HT-29 (cell line): ENCODE measurements at regions not wholly inside any gene's neighbourhood (a gene's known extent, or its start where the extent isn't known, plus 50 kb on each side); places are given as distances from the start of the nearest gene placed in this dataset.

Experiments used
- DNase-seq: peaks from one replicate; pipeline ENCODE4 v3.0.0-alpha.2; 2015; ENCODE audit warnings: low spot score

DNA sequence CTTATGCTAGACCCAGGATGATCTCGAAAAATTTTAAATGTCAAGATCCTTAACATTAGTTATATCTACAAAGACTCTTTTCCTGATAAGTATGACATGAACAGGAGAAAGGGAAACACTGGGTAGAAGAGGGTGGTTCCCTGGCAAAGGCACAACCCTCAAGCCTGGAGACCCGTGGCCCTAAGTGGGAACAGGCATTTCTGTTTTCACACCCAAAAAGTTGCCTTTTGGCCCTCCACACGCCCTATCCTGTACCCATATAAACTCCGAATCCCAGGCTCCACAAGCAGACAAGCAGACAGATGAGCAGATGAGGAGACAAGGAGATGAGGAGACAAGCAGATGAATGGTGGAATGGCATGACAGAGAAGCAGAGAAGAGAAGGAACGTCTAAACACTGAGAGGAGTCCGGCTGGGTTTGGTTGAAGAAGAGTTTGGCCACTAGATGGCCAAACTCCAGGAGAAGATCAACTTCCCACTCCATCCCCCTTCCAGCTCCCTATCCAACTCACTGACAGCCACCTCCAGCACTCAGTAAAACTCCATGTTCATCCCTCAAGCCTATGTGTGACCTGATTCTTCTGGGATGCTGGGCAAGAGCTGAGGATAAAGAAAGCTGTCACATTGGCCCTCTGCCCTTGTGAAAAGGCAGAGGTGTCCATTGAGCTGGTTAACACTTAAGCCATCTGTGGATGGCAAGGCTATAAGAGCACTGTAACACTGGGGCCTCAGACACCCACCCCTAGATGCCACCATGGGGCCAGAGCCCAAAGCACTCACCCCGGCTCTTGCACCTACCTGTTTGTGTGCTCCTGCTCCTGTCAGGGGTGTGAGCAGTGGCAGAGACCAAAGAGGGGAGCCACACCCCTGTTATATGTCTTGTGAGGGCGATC, 139.6 kb upstream of the FAM20A start:
- peak; percentile 31 for DNase-seq

DNA sequence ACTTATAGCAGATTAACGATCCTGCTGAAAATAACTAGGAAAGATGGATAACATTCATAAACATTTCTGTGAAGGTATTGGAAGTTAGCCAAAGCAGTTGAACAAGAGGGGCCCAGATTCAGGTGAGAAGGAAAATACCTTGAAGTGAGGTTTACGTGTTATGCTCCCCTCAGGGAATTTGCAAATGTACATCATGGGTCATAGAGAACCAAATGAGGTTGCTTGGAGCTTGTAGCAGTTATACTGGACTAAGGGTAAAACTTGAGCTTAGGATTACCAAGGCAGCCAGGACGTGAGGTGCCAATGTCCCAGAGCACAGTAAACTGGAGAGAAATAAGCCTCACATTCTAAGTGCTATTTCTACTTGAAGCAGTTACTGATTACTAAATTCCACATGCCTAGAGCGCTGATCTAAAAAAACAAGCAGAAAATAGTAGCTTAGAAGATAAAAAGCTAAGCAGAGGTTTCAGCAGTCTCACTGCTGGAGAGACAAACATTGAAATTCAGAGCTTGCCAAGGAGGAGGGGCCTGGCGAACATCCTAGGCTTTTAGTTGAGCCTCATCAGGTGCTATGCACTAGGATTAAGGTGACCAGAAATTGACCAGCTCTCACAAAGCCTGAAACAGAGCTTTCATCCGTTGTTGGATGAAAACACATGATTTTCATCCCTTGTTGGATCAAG, 136.7 kb upstream of the FAM20A start:
- DNase-seq = no peak

DNA sequence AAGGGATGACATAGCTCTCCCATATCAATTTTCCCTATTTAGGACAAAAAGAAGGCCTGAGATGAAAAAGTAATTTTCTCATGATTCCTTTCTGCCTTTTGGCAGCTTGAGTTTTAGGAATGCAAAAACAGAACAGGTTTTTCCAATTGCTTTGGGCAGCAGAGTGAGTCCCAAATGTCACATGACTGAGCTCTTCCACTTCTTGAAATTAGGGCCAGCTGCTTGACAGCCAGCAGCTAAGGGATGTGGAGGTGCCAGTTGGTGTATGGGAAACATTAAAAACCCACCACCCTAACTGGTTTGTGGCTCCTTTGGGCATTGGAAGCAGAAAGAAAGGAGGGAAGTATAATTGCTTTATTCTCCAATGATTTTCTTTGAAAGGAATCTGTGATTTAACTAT, 133.8 kb upstream of the FAM20A start:
- no peak for DNase-seq

DNA sequence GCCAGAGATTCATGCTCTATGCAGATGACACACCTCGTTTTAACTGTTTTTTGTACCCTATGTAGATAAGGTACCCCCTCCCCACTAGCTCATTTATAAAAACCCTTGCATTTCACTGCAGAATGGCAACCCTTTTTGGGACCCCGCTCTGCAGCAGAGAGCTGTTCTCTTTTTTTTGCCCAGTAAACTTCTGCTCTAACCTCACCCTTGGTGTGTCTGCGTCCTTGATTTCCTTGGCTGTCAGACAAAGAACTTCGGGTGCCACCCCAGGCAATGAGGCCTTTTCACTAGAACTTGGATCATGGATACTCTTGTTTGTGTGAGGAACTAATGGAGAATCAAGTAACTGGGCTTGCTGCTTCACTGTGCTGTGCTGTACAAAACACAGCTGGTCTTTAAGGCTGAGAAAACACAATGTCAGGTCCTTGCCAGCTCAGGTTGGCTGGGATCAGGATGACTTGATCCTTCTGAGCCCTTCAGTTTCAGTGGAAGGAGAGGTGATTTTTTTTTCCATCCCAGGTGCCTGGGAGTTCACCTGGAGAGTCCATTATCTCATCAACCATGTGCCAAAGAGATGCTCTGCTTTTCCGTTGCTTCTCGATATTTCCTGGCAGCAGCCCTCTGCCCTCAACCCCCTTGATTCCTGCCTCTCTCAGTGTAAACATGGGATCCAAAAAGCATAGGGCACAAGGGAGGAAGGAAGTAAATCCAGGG, 133.2 kb upstream of the FAM20A start:
- no peak for DNase-seq

DNA sequence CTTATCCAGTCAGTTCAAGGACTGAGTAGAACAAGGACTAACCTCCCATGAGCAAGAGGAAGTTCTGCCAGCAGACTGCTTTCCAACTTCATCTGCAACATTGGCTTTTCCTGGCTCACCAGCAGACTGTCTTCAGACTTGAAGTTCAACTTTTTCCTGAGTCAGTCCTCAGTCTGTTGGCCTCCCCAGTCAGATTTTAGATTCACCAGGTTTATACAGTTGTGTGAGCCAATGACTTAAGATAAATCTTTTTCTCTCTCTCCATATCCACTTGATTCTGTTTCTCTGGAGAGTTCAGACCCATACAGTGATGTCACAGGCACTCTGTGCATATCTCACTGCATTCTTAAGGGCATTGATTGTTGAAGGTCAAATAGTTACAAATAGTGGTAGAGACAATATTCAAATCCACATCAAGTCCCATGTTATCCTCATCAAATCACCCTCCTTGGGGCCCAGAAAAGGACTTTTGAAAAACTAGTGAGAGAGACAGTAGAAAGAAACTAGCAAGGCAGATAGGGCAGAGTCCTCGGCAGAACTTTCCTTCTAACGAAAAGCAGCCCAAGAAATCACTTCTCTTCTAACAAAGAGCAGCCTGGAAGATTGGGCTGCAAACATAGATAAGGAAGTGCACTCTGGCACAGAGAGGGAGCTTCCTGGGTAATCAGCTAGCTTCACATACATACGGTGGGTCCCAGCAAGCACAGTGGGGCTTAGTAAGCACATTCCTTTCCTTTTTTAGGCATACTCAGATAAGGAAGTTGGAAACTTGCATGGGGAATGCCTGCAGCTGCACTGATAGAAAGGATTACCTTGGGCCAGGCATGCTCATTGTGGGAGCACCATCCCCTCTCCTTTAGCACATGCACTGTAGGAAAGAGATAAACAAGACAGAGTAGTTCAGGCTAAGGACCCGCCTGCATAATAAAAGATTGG, 132.3 kb upstream of the FAM20A start:
- no peak for DNase-seq

DNA sequence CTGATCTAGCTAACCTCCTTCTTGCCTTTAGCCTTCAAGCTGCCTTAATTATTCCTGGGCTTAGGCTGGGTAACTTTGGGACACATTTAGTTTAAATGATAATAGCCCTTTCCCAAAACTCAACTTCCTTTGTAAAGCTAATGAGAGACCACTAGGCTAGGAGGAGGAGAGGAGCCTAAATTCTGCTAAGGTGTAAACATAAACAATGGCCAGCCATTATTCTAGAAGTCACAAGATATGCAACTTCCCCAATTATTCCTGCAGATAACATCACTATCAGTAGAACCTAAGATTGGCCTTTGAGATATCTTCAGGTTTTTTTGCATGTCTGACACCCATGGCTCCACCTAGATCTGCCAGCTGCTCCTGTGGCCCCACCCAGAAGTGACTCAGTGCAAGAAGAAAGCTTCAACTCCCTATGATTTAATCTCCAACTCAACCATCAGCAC, 131.2 kb upstream of the FAM20A start:
- DNase-seq = no peak

DNA sequence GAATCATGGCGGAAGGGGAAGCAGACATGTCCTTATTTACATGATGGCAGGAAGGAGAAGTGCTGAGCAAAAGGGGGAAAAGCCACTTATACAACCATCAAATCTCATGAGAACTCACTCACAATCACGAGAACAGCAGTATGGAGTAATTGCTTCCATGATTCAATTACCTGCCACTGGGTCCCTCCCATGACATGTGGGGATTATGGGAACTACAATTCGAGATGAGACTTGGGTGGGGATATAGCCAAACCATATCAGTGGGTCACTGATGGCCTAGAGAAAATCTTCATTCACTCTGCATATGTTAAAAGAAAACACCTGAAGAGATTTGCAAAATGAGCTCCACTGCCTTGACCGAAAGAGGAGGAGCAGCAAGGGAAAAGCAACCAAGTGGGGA, 130.3 kb upstream of the FAM20A start:
- no peak for DNase-seq

DNA sequence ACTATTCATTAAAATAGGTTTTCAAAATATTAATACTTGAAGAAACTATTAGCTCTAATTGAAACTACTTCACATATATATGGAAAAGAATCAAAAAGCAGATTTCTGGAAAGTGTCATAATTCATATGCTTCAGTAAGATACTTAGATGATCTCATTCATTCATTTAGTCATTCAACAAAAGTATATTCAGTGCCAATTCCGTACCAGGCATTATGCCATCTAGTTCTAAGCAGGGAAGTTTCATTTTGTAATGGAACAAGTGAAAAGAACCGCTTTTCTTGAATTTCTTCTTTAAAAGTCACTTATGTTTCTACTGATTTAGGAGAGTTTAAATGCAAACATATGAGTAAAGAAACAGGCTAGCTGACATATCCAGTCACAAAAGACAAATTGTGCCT, 118.3 kb upstream of the FAM20A start:
- DNase-seq = no peak

DNA sequence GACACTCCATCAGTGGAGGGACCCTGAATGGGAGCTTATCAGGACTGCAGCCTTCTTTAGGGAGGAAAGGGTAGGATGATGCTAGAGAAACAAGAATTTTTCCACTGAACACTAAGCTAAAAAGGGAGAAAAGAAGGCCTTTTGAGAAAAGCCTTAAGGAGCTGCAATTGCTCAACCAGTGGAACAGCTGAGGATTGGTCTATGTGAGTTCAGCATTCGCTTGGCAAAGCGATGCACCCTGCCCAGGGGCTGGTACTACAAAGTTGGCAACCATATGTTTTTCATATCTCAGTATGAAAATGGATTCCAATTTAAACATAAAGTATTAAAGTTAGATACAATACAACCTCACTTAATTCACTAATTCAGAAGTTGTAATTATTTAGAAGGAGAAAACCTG, 117.8 kb upstream of the FAM20A start:
- DNase-seq = no peak

DNA sequence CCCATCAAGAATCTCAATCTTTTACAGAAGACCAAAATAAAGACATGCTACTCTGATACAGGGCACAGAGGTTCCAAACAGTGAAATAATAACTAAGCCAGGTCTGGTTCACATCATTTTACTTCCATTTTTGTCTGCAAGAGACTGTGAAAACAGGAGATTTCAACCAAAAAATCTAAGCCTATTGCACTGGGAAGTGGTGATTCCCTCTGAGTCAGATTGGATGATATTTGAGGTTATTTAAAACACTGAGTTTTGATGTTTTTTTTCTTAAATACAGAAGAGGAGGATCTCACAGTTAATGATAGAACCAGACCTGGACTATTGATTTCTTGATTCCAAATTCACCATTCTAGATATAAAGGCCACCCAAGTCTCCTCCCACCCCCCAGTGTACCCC, 117.3 kb upstream of the FAM20A start:
- DNase-seq = no peak

DNA sequence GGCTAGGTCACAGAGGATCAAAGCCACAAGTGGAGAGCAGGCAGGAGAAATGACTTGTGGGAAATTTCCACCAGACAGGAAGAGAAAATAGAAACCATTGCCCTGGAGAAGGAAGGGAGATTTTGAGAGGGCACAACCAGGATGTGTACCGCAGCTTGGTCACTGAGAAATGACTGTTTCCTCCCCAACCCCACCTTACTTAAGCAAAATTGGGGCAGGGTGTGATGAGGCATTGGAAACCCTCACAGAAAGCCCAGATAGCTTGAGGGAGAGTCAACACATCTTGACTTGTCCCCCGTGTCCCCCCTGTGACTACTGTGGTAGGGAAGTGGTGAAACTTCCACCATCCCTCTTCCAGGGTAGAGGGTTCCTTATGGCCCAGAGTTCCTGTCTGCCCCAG, 113.5 kb upstream of the FAM20A start:
- no peak for DNase-seq

DNA sequence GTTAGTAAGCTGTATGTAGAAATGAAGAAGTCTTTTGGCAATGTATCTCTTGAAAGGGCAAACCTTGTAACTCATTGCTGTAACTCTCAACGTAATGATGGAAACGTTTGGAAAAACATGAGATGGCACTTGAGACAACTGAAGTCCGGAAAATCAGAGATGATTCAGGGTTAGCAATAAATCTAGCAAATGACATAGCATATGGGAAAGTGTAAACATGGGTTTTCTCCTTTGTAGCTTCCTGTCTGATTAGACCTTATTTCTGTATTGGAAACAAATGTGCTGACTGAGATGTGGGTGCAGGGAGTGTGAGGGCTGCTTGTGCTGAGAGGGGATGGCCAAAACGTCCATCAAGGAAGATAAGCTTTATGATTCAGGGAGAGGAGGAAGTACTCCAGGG, 110.7 kb upstream of the FAM20A start:
- DNase-seq = no peak

DNA sequence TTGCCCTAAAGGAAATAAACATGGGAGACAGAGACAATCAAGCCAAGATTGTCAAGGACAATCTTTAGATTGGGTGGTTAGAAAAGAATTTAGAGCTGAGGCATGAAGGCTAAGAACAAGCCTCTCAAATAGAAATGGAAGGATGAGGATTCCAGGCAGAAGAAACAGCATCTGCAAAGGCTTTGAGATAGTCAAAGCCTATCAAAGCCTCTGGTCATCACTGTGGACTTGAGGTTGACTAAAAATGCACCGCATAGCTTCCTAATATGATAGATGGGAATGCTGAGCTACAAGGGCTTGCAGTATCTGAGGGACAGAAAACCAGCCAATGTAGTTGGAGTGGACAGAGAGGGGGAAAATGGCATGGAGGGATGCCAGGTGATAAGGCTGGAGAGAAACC, 109.8 kb upstream of the FAM20A start:
- no peak for DNase-seq

DNA sequence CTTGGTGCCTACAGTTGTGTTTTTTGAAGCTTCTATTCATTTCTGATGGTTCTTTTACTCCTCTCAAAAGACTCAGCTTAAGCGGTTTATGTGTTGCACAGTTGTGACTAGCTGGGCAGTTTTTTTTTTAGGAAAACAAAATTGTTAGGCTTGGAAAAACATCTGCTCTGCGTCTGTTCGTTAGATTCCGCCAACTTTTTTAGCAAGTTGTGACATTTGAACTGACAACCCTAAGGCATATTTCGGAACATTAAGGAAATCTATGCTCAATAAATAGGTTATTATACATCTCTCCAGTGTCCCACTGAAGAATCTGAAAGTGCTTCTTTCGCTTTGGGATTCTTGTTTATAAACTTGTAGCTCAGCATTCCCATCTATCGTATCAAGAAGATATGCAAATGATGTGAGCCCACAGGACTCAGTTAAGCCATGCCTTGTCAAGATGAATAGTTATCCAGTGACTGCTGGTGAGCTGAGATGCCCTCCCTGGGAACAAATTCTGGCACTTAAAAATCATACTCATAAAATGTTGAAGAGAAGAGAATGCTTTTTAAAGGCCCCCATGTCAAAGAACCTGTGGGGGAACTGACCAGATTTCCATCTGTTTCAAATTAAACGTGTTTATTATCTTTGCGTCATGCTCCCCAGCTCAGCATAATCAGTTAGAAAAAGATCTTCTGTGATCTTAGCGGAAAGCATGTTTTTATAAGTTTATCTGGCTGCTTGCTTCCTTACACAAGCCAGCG, 109.0 kb upstream of the FAM20A start:
- DNase-seq = no peak

DNA sequence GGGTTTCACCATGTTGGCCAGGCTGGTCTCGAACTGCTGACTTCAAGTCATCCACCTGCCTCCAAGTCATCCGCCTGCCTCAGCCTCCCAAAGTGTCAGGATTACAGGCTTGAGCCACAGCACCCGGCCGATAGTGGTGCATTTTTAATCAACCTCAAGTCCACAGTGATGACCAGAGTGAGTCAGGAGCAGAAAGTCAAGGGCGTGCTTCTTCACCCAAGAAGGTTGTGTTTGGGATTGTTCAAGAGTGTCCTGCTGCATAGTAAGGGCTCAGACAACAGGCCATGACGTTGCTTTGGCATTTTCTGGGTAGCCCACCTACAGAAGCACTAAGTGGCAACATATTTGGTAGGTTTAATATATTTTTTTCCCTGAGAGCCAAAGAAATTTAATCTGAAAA, 108.3 kb upstream of the FAM20A start:
- DNase-seq = no peak

DNA sequence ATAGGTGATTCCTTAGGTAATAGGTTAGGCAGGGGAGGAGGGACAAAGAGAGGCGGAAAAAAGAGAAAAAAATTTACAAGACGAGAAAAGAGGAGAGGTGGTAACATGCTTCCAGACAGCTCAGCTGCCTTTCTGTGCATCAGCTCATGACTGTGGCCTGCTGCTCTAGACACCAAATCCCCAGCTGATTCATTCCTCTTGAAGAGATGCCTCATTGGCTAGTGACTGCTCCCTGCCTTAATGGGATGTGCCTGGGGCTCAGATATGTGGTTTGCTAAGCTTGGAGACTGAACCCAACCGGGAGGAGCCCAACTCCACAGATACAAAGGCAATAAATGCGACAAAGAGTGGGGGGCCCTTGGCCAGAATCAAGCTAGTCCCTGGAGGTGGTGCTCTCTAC, 105.9 kb upstream of the FAM20A start:
- no peak for DNase-seq

DNA sequence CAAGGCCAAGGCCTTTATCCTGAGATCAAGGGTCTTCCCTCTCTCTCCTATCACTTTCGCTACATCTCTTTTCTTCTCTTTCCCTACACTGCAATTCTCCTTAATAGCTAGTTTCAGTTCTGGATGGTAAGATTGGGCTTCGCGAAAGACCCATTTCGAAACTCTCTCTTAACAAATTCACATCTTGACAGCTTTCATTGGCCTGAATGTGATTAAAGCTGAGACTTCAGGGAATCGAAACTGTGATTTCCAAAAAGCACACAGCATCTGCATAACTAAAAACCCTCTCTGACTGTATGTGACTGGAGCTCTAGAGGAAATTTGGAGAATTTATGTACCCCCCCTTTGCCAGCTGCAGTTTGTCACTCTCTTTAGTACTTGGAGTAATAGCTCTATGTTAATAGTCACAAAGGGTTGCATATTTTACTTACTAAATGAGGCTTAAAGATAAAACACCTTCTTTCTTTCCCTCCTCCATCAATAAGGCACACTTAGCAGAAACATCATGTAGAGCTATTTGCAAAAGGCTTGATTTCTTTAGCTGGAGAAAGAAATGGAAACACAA, 105.3 kb upstream of the FAM20A start:
- no peak for DNase-seq

DNA sequence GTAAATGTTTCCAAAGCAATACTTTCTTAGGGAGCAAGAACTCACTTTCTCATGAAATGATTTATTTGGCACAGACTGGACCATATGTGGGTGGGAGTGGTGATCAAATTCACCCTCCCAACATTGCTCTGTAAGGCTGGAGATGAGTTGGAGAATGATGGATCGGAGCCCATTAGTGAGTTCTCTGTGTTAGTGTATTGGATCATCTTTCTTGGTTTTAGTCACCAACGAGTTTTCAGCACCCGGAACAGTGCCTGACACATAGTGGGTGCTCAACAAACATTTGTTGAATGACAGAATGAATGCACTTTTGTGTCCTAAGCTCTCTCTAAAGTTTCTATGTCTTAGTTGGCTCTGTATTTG, 104.5 kb upstream of the FAM20A start:
- DNase-seq = no peak

DNA sequence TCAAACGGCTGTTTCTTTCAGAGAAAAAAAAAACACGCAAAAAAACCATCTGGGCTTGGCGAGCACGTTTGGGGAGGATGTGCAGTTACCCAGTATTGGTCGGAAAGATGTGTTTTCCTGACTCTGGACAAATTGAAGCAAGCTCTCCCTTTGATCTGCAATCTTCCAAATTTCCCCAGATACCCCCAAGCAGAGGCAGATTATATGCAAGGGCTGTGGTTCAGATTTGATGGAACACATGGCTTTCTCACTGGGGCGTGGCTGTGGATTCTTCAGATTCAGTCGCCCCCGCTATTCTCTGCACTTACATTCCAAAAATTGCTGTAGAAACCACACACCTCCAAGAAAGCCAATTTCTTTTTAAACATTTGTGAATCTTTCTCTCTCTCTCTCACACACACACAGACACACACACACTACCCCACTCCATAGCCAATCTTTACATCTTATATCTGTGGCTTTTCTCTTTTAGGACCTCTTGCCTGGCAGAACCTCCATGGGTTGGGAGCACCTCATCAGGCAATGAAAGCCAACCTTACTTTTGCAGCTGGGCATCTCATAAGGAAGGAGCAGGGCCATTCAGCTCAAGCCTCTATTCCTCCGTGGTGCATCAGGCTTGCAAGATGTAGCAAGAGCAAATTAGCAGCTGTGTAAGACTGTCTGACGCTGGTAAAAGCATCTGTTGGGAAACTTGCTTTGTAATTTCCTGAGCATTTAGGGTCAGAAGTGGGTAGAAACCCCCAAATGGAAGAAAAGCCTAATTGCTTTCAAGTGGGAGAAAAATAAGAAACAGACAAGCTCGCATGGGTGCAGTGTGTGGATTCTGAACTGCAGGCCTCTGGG, 103.9 kb upstream of the FAM20A start:
- DNase-seq = no peak
